GM12878 (cell line): ENCODE measurements at regions not wholly inside any gene's neighbourhood (a gene's known extent, or its start where the extent isn't known, plus 50 kb on each side); places are given as distances from the start of the nearest gene placed in this dataset.

ENCODE experiments used
- ATAC-seq: fragments of 200-7000 bp; cut with Tn5 transposase; 3 replicates; pipeline ENCODE4 v1.9.1; 2020; ENCODE audit warnings: mild to moderate bottlenecking, moderate library complexity
- BruUV-seq: library from RNA; stranded (reverse); fragments of 400-500 nt; replicated peaks from 2 replicates; lab custom pipeline; 2021; lab: Mats Ljungman, UMichigan
- CTCF ChIA-PET: fragments of 300-600 bp; sonication (Branson Sonifier 250); formaldehyde crosslinking; extraction: SDS; loops from one replicate; lab custom pipeline; 2021; ENCODE audit warnings: inconsistent platforms; lab: Yijun Ruan, JAX
- POLR2A ChIA-PET: fragments of 350-600 bp; formaldehyde crosslinking; extraction: SDS; loops from one replicate; lab custom pipeline; 2021; ENCODE audit warnings: inconsistent platforms; lab: Charles Lee
- RAD21 ChIA-PET: fragments of 300-600 bp; sonication (Branson Sonifier 250); formaldehyde crosslinking; loops from one replicate; lab custom pipeline; 2023; ENCODE audit warnings: antibody characterized with exemption; ENCODE audit not compliant: unreplicated experiment; lab: Charles Lee
- SMC1A ChIA-PET: fragments of 300-600 bp; sonication (Branson Sonifier 250); formaldehyde crosslinking; loops from one replicate; lab custom pipeline; 2023; ENCODE audit not compliant: unreplicated experiment, uncharacterized antibody; lab: Charles Lee
- DNase-seq: peaks from one replicate; pipeline ENCODE4 v3.0.0-alpha.2; 2011; ENCODE audit warnings: low read depth, low spot score
- FAIRE-seq: peaks from 3 replicates; lab custom pipeline; 2011; peaks lifted over from hg19 to GRCh38; lab: Jason Lieb, UNC
- H2AFZ ChIP-seq: 2 replicates; pipeline ENCODE4 v1.6.0; 2011; ENCODE audit warnings: low read depth, low read length, control low read depth; ENCODE audit not compliant: control insufficient read depth
- H3K27ac ChIP-seq: 2 replicates; pipeline ENCODE4 v1.5.1; 2011; ENCODE audit warnings: control low read depth; ENCODE audit not compliant: control insufficient read depth, insufficient read depth
- H3K27me3 ChIP-seq, 2 experiments: replicated peaks in 1 of 2; 2 replicates each; pipeline versions ENCODE4 v1.6.0 to v1.6.1; 2011; ENCODE audit warnings: low read length in 1 of 2; ENCODE audit not compliant: control insufficient read depth in 2 of 2, insufficient read depth in 2 of 2
- H3K36me3 ChIP-seq, 2 experiments: 2 replicates each; pipeline ENCODE4 v1.5.1; 2011; ENCODE audit warnings: low read length in 1 of 2; ENCODE audit not compliant: control insufficient read depth in 2 of 2, insufficient read depth in 2 of 2
- H3K4me1 ChIP-seq: 2 replicates; pipeline ENCODE4 v1.6.1; 2011; ENCODE audit warnings: mild to moderate bottlenecking, low read length, moderate library complexity, mixed read lengths; ENCODE audit not compliant: control insufficient read depth, insufficient read depth
- H3K4me2 ChIP-seq: 2 replicates; pipeline ENCODE4 v1.6.0; 2011; ENCODE audit warnings: control low read depth; ENCODE audit not compliant: control insufficient read depth, insufficient read depth
- H3K4me3 ChIP-seq: fragments of 200-600 bp; sonication (generic); 2 replicates; pipeline ENCODE4 v1.5.1; 2016
- H3K79me2 ChIP-seq: 2 replicates; pipeline ENCODE4 v1.6.0; 2011; ENCODE audit warnings: low read length; ENCODE audit not compliant: control insufficient read depth, insufficient read depth
- H3K9ac ChIP-seq: 2 replicates; pipeline ENCODE4 v1.8.0; 2011; ENCODE audit warnings: low read length, control low read depth, mixed read lengths; ENCODE audit not compliant: control insufficient read depth, insufficient read depth
- H3K9me3 ChIP-seq: replicated peaks from 3 replicates; pipeline ENCODE4 v1.5.1; 2011; ENCODE audit warnings: mild to moderate bottlenecking, low read length; ENCODE audit not compliant: control insufficient read depth, insufficient read depth
- H4K20me1 ChIP-seq: 2 replicates; pipeline ENCODE4 v1.6.0; 2011; ENCODE audit not compliant: control insufficient read depth, insufficient read depth
- CREM ChIP-seq: IDR thresholded peaks from 2 replicates; pipeline ENCODE4 v1.6.1; 2014; ENCODE audit warnings: antibody characterized with exemption, low read depth
- DPF2 ChIP-seq: fragments of 450-650 bp; IDR thresholded peaks from 2 replicates; pipeline ENCODE4 v1.6.1; 2017; ENCODE audit warnings: mild to moderate bottlenecking
- EED ChIP-seq: sonication (generic); IDR thresholded peaks from 2 replicates; pipeline ENCODE4 v1.6.1; 2016; ENCODE audit warnings: antibody characterized with exemption, low read depth
- ETV6 ChIP-seq, 2 experiments: fragments of 450-650 bp in 1 of 2; IDR thresholded peaks in 1 of 2; conservative IDR thresholded peaks in 1 of 2; 2 replicates each; pipeline ENCODE4 v1.6.1; 2014; ENCODE audit warnings: antibody characterized with exemption in 1 of 2, borderline replicate concordance in 1 of 2, low read depth in 1 of 2, mild to moderate bottlenecking in 1 of 2, moderate library complexity in 1 of 2
- IKZF2 ChIP-seq, 2 experiments: fragments of 450-650 bp; IDR thresholded peaks; 2 replicates each; pipeline ENCODE4 v1.6.1; 2017; ENCODE audit warnings: mild to moderate bottlenecking in 2 of 2, moderate library complexity in 2 of 2
- JUND ChIP-seq: IDR thresholded peaks from 2 replicates; pipeline ENCODE4 v1.6.1; 2012; ENCODE audit warnings: low read depth, mild to moderate bottlenecking, low read length, improper control_type of control experiment, moderate library complexity
- KAT2A ChIP-seq: conservative IDR thresholded peaks from 2 replicates; pipeline ENCODE4 v1.6.1; 2011; ENCODE audit warnings: low read depth, low read length; ENCODE audit not compliant: control insufficient read depth
- MXI1 ChIP-seq: fragments of 150-350 bp; IDR thresholded peaks from 2 replicates; pipeline ENCODE4 v1.6.1; 2011; ENCODE audit warnings: low read depth, mild to moderate bottlenecking, inconsistent platforms, low read length, improper control_type of control experiment
- NFXL1 ChIP-seq: fragments of 450-650 bp; IDR thresholded peaks from 2 replicates; pipeline ENCODE4 v1.6.1; 2017; ENCODE audit warnings: antibody characterized with exemption, mild to moderate bottlenecking, borderline replicate concordance
- SMAD1 ChIP-seq: fragments of 450-650 bp; IDR thresholded peaks from 2 replicates; pipeline ENCODE4 v1.6.1; 2018; ENCODE audit warnings: mild to moderate bottlenecking, low read depth; ENCODE audit not compliant: partially characterized antibody
- SREBF1 ChIP-seq: IDR thresholded peaks from 2 replicates; pipeline ENCODE4 v1.6.1; 2012; ENCODE audit warnings: mild to moderate bottlenecking, low read length
- TCF7 ChIP-seq: IDR thresholded peaks from 2 replicates; pipeline ENCODE4 v1.6.1; 2014; ENCODE audit warnings: antibody characterized with exemption, borderline replicate concordance
- WGBS: methylation state at CpG from one replicate; pipeline ENCODE4 v1.1.6; 2016; ENCODE audit warnings: low lambda C conversion rate; ENCODE audit not compliant: insufficient replicate concordance, insufficient coverage; ENCODE audit errors: missing lambda C conversion rate; 5-methylcytosine and 5-hydroxymethylcytosine counted together
- in situ Hi-C: fragments of 300-500 bp; cut with MboI; formaldehyde crosslinking; loops from 9 replicates; pipeline ENCODE4 v1.14.3; 2018; ENCODE audit warnings: mixed read lengths
- intact Hi-C: fragments of 100-400 bp; cut with micrococcal nuclease; formaldehyde crosslinking; loops from one replicate; pipeline ENCODE4 v1.14.2; 2022; ENCODE audit not compliant: unreplicated experiment
- TF ChIP-seq, protein P1 (sequence below): fragments of 450-650 bp; IDR thresholded peaks from 2 replicates; pipeline ENCODE4 v1.6.1; 2017; ENCODE audit warnings: antibody characterized with exemption, mild to moderate bottlenecking, moderate library complexity
- TF ChIP-seq, protein P2 (sequence below): fragments of 450-650 bp; IDR thresholded peaks from 2 replicates; pipeline ENCODE4 v1.6.1; 2017; ENCODE audit warnings: borderline replicate concordance
- TF ChIP-seq, protein P3 (sequence below): IDR thresholded peaks from 2 replicates; pipeline ENCODE4 v1.6.1; 2011; ENCODE audit warnings: borderline replicate concordance, low read depth, mild to moderate bottlenecking, moderate library complexity, low read length; ENCODE audit not compliant: insufficient read depth, poor library complexity, severe bottlenecking

DNA sequence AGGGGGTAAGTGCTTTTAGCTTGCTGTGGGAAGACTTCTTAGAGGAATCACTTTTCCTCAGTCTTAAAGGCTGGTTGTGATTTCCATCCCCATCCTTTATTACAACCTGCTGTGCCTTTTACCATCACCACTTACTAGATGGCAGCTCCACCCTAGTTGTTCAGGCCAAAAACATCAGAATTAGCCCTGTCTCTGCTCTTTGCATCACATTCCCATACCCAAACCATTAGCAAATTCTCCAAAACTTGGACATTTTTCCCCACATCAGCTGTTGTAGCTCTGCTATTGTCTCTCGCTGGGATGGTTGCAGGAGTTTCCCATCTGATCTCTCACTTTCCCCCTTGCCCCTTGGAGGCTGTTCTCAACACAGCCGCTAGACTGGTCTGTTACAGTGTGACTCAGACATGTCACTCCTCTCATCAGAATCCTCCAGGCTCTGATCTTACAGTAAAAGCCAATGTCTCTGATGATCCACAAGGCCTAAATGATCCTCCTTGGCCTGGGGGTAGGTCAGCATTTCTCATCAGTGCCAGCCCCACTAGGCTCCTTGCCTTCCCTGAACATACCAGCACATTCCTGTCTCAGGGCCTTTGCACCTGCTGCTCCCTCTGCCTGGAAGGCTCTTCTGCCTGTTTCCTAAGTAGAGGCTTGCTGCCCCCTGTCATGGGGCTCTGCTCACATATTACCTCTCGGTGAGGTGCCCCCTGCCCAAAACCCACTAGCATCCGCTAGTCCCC, 102.5 kb downstream of the BEGAIN start (continued):
- TF ChIP-seq, protein P1, sequence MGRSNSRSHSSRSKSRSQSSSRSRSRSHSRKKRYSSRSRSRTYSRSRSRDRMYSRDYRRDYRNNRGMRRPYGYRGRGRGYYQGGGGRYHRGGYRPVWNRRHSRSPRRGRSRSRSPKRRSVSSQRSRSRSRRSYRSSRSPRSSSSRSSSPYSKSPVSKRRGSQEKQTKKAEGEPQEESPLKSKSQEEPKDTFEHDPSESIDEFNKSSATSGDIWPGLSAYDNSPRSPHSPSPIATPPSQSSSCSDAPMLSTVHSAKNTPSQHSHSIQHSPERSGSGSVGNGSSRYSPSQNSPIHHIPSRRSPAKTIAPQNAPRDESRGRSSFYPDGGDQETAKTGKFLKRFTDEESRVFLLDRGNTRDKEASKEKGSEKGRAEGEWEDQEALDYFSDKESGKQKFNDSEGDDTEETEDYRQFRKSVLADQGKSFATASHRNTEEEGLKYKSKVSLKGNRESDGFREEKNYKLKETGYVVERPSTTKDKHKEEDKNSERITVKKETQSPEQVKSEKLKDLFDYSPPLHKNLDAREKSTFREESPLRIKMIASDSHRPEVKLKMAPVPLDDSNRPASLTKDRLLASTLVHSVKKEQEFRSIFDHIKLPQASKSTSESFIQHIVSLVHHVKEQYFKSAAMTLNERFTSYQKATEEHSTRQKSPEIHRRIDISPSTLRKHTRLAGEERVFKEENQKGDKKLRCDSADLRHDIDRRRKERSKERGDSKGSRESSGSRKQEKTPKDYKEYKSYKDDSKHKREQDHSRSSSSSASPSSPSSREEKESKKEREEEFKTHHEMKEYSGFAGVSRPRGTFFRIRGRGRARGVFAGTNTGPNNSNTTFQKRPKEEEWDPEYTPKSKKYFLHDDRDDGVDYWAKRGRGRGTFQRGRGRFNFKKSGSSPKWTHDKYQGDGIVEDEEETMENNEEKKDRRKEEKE: no peak
- no peak for TF ChIP-seq SREBF1

DNA sequence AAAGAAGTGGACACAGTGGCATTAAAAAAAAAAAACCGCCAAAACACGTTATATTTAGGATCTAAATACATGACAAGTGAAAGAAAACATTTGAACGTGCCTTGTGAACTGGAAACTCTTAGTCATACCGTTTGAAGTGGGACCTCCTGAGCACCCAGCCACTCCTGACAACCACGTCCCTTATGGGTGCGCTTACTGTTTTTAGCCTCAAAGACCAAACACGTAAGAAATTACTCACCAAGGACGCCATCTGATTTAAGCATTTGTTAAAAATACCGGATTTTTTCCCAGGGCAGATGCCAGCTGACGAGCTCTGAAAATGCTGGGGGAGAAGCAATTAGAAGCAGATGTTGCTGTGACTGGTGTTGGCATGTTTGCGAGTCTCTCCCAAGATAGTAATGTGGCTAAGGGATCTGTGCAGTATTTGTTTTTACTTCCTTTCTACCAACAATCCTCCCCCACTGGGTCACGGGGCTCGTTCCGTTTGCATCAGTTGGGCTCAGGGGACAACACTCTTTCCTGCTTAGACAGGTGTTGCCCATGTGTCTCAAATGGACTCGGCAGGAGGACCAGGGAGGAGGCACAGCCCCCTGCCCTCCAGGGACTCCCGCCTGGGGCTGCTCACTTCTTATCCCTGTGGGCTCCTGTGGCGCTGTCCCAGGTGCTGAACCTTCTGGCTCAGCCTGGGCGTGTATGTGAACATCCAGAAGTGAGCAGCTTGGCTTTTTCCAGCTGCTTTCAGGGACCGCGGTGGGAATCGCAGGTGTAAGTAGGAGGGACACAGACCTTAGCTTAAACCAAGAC, 101.0 kb downstream of the BEGAIN start:
- no TSS peak for BruUV-seq
- TF ChIP-seq KAT2A (no peak), SMAD1 (no peak), TCF7 (peak; percentile 90), MXI1 (peak; percentile 60), EED (peak; percentile 16), CREM (peak; percentile 52), ETV6 (conservative IDR thresholded peaks at IDR 0.05 in 1 of 2, IDR thresholded peaks at IDR 0.05 in 1 of 2; ENCODE audit: borderline replicate concordance in 1 of 2, low read depth in 1 of 2) (0 out of 4 replicates have a peak, but pooled peaks of 1 of the 2 experiments have one; percentile 19), NFXL1 (no peak), JUND (no peak), DPF2 (0 out of 2 replicates have a peak, but pooled peaks have one; percentile 31), IKZF2 (IDR thresholded peaks at IDR 0.05) (peak; percentile 83 to 84; a peak in 3 of 4 replicates)
- TF ChIP-seq, protein P2, sequence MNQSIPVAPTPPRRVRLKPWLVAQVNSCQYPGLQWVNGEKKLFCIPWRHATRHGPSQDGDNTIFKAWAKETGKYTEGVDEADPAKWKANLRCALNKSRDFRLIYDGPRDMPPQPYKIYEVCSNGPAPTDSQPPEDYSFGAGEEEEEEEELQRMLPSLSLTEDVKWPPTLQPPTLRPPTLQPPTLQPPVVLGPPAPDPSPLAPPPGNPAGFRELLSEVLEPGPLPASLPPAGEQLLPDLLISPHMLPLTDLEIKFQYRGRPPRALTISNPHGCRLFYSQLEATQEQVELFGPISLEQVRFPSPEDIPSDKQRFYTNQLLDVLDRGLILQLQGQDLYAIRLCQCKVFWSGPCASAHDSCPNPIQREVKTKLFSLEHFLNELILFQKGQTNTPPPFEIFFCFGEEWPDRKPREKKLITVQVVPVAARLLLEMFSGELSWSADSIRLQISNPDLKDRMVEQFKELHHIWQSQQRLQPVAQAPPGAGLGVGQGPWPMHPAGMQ: no peak
- TF ChIP-seq, protein P3, sequence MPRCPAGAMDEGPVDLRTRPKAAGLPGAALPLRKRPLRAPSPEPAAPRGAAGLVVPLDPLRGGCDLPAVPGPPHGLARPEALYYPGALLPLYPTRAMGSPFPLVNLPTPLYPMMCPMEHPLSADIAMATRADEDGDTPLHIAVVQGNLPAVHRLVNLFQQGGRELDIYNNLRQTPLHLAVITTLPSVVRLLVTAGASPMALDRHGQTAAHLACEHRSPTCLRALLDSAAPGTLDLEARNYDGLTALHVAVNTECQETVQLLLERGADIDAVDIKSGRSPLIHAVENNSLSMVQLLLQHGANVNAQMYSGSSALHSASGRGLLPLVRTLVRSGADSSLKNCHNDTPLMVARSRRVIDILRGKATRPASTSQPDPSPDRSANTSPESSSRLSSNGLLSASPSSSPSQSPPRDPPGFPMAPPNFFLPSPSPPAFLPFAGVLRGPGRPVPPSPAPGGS: no peak

More for the DNA sequence above, 101.0 kb downstream of the BEGAIN start:
- ChIA-PET POLR2A (no interaction called here), CTCF (interaction anchor here (1.1 kb wide), 1 partner anchor 114 kb away, joined by 3 read pairs; no protein-coding TSS in a partner anchor), SMC1A (interaction anchor here (0.7 kb wide), 1 partner anchor 8 kb away, joined by 3 read pairs; no protein-coding TSS in a partner anchor), RAD21 (interaction anchor here (2.0 kb wide), 1 partner anchor 159 kb away, joined by 7 read pairs; no protein-coding TSS in a partner anchor)
- DNase-seq (peak; percentile 66), FAIRE-seq (no peak), ATAC-seq (peak; percentile 95)
- WGBS: 13% methylated on average over 21 of the region's 21 CpGs
- Histone ChIP-seq H3K4me1 (peaks cover 8% of the 10 kb centered on the region), H3K27me3 (no peaks in the 10 kb centered on the region), H3K36me3 (no peaks in the 10 kb centered on the region), H3K79me2 (no peaks in the 10 kb centered on the region), H3K4me2 (peak overlapping the region; percentile 35), H3K4me3 (no peak overlapping the region), H2AFZ (no peak overlapping the region), H3K9ac (no peak overlapping the region), H4K20me1 (no peaks in the 10 kb centered on the region), H3K9me3 (no peaks in the 10 kb centered on the region; the same call in 2 of the 3 replicates), H3K27ac (no peak overlapping the region)
- in situ Hi-C loops (no loop called here), intact Hi-C loops (no loop called here)
